T-helper 2 cell treated with Interferon-gamma antibody and Interleukin-4, amounts not matched to agents 100 ng/mL and 5 ng/mL, for 36 hours (primary cell): ENCODE measurements at regions not wholly inside any gene's neighbourhood (a gene's known extent, or its start where the extent isn't known, plus 50 kb on each side); places are given as distances from the start of the nearest gene placed in this dataset.
"Not testable (repeated sequence)": the region's sequence is repeated elsewhere in the genome, so short reads cannot be mapped to it uniquely, and the experiment has no call there.

Experiments used
- intact Hi-C: fragments of 100-400 bp; cut with micrococcal nuclease; formaldehyde crosslinking; loops from one replicate; pipeline ENCODE4 v1.15.1; 2023

GRCh38 chr12:89230376-89231315 is 121.7 kb downstream of the DUSP6 start:
- intact Hi-C loops: no loop called here

- intact Hi-C loops: loop anchor here (5.0 kb wide), 1 partner anchor 479 kb away; the partner anchor contains the start of gene ATP2B1
These were observed 123.8 kb downstream of the DUSP6 start for GRCh38 chr12:89228491-89228890.

GRCh38 chr12:89227774-89228173 is 124.5 kb downstream of the DUSP6 start:
- intact Hi-C loops: loop anchor here (5.0 kb wide), 1 partner anchor 480 kb away; the partner anchor contains the start of gene ATP2B1

- intact Hi-C loops: loop anchor here (1.0 to 5.0 kb wide), 7 partner anchors 9 to 481 kb away; partner anchors contain the start of genes ATP2B1 and DUSP6
These were observed 126.4 kb downstream of the DUSP6 start for GRCh38 chr12:89225808-89226411.

- intact Hi-C loops: loop anchor here (1.0 to 5.0 kb wide), 7 partner anchors 10 to 482 kb away; partner anchors contain the start of genes ATP2B1 and DUSP6
These were observed 126.9 kb downstream of the DUSP6 start for GRCh38 chr12:89225401-89225800.

- intact Hi-C loops: not testable (repeated sequence)
These were observed 129.7 kb downstream of the DUSP6 start for GRCh38 chr12:89222580-89222979.

GRCh38 chr12:89217472-89217871 is 134.8 kb downstream of the DUSP6 start:
- intact Hi-C loops: no loop called here

- intact Hi-C loops: no loop called here
These were observed 135.9 kb downstream of the DUSP6 start for GRCh38 chr12:89216211-89216952.

- intact Hi-C loops: no loop called here
These were observed 137.1 kb downstream of the DUSP6 start for GRCh38 chr12:89215196-89215595.

GRCh38 chr12:89213747-89214146 is 138.6 kb downstream of the DUSP6 start:
- intact Hi-C loops: no loop called here

GRCh38 chr12:89213139-89213538 is 139.2 kb downstream of the DUSP6 start:
- intact Hi-C loops: no loop called here

- intact Hi-C loops: no loop called here
These were observed 139.9 kb downstream of the DUSP6 start for GRCh38 chr12:89212339-89212771.

GRCh38 chr12:89211456-89211855 is 140.8 kb downstream of the DUSP6 start:
- intact Hi-C loops: no loop called here

GRCh38 chr12:89210277-89210676 is 142.0 kb downstream of the DUSP6 start:
- intact Hi-C loops: no loop called here

- intact Hi-C loops: no loop called here
These were observed 143.6 kb downstream of the DUSP6 start for GRCh38 chr12:89208661-89209096.

- intact Hi-C loops: no loop called here
These were observed 145.9 kb downstream of the DUSP6 start for GRCh38 chr12:89206390-89206789.

- intact Hi-C loops: no loop called here
These were observed 146.8 kb downstream of the DUSP6 start for GRCh38 chr12:89205517-89205916.

GRCh38 chr12:89203144-89203543 is 149.2 kb downstream of the DUSP6 start:
- intact Hi-C loops: no loop called here

- intact Hi-C loops: no loop called here
These were observed 152.1 kb downstream of the DUSP6 start for GRCh38 chr12:89200217-89200616.

- intact Hi-C loops: no loop called here
These were observed 156.8 kb downstream of the DUSP6 start for GRCh38 chr12:89195470-89195869.

GRCh38 chr12:89194683-89195082 is 157.6 kb downstream of the DUSP6 start:
- intact Hi-C loops: no loop called here
